ENCODE measurements at regions not wholly inside any gene's neighbourhood (a gene's known extent, or its start where the extent isn't known, plus 50 kb on each side); places are given as distances from the start of the nearest gene placed in this dataset.
"Not testable (repeated sequence)": the region's sequence is repeated elsewhere in the genome, so short reads cannot be mapped to it uniquely, and the experiment has no call there.

DNA sequence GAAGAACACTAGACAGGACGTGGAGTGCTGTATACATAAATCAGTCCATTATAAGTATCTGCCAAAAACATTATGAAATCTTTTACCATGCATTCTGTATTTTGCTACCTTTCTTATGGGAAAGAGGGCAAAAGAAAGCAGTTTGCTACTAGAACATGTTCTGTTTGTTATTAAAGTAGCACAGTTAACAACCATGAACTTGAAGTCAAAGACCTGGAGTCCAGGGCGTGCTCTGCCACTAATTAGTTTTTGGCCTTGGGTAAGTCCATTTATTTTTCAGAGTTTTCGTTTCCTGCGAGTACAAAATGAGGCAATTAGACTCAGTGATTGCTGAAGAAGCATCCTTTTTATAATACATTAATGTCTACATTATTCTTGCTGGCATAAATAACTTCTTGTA is 143.3 kb upstream of the AGTR1 start:
- DNase-seq (ENCODE audit: low read depth) = no peak
- no peak overlapping the region for H3K4me3 ChIP-seq (ENCODE audit: low read length)
- no peak for TF ChIP-seq CTCF (conservative IDR thresholded peaks at IDR 0.05; ENCODE audit: low read depth, low read length)

- no peak overlapping the region for H3K4me3 ChIP-seq (ENCODE audit: low read length)
- no peak for TF ChIP-seq CTCF (conservative IDR thresholded peaks at IDR 0.05; ENCODE audit: low read depth, low read length)
- DNase-seq (ENCODE audit: low read depth) = no peak
Observed at GRCh38 chr3:148556664-148557063, 141.0 kb upstream of the AGTR1 start.

- DNase-seq (ENCODE audit: low read depth); H3K4me3 ChIP-seq (ENCODE audit: low read length): not testable (repeated sequence)
Observed at GRCh38 chr3:148577579-148577978, 120.1 kb upstream of the AGTR1 start.

DNA sequence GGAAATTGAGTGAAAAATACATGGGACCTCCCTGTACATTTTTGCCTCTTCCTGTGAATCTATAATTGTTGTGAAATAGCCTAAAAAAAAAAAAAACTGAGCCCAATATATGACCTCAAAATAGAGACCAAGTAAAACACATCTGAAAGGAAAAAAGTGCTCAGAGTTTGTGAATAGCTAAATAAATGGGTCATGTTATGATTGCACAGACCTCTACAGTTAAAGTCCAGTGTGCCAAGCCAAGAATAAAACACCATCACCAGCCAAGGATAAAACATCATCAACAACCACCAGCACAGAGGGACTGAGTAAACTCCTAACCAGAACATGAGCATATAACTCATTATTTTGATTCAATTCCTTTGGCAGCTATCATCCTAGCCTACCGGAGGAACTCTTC is 115.6 kb upstream of the AGTR1 start:
- DNase-seq (ENCODE audit: low read depth) = no peak
- no peak for TF ChIP-seq CTCF (conservative IDR thresholded peaks at IDR 0.05; ENCODE audit: low read depth, low read length)
- no peak overlapping the region for H3K4me3 ChIP-seq (ENCODE audit: low read length)

GRCh38 chr3:148583793-148584192 is 113.9 kb upstream of the AGTR1 start:
- TF ChIP-seq CTCF (conservative IDR thresholded peaks at IDR 0.05; ENCODE audit: low read depth, low read length) = no peak
- DNase-seq (ENCODE audit: low read depth) = no peak
- H3K4me3 ChIP-seq (ENCODE audit: low read length) = no peak overlapping the region

DNA sequence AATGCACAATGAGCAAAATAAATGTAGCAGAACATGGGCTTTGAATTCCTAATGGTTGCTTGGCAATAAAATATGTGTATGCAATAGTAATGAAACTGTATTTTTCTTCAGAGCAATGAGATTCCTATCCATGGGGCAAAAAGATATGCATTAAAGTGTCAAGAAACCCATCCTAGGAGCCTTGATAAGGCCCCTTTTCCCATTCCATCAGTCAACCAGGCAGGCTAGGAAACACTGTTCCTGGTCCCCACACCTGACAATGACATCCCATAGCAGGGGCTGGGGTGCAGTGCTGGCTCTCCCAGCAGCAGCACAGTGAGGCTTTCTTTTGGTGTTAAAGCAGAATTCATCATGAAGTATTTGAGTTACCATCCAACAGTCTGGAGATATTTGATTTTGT is 113.3 kb upstream of the AGTR1 start:
- DNase-seq (ENCODE audit: low read depth) = no peak
- no peak for TF ChIP-seq CTCF (conservative IDR thresholded peaks at IDR 0.05; ENCODE audit: low read depth, low read length)
- no peak overlapping the region for H3K4me3 ChIP-seq (ENCODE audit: low read length)

DNA sequence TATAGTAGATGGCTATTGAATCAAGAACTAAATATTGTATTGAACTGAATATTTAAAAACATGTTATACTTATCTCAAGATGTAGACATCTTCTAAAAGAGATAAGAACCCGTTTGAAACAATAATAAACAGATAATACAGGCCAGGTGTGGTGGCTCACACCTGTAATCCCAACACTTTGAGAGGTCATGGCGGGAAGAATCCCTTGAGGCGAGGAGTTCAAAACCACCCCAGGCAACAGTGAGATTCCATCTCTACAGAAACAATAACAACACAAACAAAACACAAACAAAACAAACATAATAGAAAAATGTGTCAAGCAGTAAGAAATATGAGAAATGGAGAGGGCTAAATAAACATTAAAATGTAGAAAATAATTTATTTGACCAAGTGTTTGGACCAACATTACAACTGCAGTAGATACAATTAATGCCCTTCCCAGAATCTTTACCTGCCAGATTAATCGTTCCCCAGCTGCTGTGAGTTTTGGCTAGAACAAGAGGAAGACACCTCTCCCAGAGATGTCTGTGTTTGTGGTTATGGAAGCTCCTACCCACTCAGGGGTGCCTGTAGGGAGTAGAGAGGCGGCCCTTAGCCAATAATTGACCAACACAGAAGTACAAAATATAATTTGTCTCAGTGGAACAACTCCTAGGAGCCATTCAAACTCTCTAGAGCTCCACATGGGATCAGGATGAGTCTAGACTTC is 111.9 kb upstream of the AGTR1 start:
- TF ChIP-seq CTCF (conservative IDR thresholded peaks at IDR 0.05; ENCODE audit: low read depth, low read length) = no peak
- no peak overlapping the region for H3K4me3 ChIP-seq (ENCODE audit: low read length)
- DNase-seq (ENCODE audit: low read depth) = no peak
